M059J (cell line): ENCODE measurements at regions not wholly inside any gene's neighbourhood (a gene's known extent, or its start where the extent isn't known, plus 50 kb on each side); places are given as distances from the start of the nearest gene placed in this dataset.
"Not testable (repeated sequence)": the region's sequence is repeated elsewhere in the genome, so short reads cannot be mapped to it uniquely, and the experiment has no call there.

Source experiments
- DNase-seq: peaks from one replicate; pipeline ENCODE4 v3.0.0-alpha.2; 2012; ENCODE audit warnings: low read depth

DNA sequence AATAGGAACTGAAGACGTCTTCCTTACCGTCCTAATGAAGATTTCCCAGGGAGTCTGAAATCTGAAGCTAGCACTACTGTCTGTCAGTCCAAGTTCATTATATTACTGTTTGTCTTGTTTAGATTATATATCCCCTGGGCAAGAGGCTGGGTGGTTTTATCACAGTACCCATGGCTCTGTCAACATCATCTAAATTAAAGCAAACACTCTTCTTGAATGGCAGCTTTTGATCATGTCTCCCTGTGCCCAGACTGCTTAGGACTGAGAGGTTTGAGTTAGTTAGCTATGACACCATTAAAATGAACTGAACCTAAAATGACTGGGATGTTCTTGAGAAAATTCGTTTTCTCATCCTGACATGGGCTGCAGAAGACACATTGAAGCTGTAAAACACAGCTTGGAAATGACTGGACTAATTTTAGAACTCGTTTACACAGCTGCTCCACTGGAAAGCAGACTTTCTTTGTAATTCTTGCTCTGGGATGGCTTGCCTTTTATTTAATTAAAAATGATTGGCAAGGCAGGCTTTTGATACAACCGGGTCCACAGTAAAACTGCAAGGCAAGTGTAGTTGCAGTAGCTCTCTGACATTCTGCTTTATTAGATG lies 243.5 kb downstream of the MFSD1 start:
- no peak for DNase-seq

DNA sequence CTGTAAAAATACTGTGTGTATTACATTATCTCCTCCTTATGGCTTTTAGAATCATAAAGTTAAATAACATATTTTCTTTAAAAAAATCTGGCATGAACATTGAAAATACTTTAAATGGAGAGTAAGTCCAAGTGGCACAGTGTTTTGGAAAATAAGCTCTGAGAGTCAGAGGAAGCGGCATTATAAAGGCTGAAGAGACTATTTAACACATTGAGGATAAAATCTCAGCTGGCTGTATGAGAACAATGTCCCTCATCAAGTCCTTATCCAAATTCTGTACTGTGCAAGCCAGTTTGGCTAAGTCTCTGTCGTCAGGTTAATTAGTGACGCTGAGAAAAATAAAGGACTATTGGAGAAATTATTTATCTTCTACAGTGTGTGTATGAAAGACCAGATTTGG lies 245.5 kb downstream of the MFSD1 start:
- no peak for DNase-seq

DNA sequence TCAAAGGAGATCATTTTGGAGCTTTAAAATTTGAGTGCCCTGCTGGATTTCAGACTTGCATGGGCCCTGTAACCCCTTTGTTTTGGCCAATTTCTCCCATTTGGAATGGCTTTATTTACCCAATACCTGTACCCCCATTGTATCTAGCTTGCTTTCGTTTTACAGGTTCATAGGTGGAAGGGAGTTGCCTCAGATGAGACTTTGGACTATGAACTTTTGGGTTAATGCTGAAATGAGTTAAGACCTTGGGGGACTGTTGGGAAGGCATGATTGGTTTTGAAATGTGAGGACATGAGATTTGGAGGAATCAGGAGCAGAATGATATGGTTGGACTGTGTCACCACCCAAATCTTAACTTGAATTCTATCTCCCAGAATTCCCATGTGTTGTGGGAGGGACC lies 250.6 kb downstream of the MFSD1 start:
- not testable (repeated sequence) for DNase-seq

DNA sequence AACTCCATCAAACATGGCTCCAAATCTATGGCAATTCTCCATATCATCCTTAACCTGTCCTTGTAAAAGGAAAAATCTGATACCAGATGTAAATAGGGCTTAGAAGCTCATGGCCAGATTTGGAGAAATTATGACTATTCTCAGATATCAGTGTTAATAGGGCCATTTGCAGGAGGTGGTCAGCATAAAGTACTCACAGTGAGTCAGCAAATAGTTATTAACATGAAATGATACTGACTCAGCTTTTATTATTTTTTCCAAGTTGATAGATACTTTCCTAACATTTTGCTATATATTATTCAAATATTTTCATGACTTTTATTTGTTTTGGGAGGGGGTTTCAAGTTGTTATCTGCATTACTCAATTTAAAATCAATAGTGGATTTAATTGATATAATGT lies 255.8 kb downstream of the MFSD1 start:
- DNase-seq: no peak

DNA sequence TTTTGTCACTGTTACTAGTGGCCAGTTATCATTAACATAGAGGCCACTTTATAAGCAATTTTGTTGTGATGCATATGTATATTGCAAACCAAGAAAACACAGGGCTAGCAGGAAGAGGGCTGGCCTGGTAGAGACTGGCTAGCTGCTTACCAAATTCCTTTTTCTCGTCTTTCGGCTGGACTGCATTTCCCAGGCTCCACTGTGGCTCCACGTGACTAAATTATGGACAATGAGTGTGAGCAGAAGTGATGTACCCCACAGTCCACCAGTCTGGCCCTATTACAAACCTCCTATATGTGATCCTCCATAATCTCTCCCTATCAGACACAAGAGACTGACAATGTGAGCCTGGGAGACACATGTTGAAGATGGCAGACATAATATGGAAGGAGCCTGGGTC lies 257.0 kb downstream of the MFSD1 start:
- DNase-seq: no peak

DNA sequence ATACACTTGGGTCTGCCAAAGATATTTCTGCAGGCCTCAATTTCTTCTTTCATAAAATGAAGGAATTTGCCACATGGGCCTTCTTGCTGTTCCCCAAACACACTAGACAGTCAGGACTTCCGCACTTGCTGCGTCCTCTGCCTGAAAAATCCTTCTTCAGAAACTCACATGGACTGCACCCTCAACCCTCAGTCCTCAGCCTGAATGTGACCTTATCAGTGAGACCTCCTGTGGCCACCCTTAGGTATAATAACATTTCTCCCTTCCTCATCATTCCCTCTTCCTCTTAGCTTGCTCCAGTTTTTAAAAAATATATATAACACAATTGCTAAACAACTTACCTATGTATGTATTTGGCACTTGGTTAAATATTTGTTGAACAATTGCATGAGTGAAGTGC lies 257.5 kb downstream of the MFSD1 start:
- DNase-seq: no peak

DNA sequence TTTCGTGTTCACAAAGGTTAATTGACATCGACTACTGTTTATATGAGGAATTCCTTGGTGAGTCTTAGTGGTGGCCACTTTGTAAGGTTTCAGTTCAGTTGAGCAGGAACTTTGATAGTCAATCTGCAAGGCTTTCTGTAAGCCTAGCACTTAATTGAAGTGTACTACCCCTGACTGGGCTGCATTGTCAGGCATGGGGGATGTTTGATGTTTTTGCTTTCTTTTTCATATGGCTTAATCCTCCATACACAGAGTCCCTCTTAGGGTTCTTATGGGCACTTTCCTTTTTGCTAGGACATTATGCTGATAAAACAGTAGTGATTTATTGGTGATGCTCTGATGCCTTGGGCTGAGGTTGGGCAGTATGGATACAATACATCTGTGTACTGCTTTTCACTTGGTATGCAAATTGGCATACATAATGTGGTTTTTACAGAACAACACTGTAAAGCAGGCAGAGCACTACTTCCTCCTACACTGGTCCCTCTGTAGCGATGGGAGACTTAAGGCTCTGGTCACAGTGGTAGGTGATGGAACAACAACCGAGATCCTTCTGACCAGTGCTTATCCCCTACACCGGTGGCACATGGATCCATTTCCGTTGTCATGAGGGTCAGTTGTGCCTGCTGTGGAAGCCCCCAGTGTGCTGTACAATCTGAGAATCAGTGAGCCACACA lies 261.0 kb downstream of the MFSD1 start:
- peak; percentile 19 for DNase-seq

DNA sequence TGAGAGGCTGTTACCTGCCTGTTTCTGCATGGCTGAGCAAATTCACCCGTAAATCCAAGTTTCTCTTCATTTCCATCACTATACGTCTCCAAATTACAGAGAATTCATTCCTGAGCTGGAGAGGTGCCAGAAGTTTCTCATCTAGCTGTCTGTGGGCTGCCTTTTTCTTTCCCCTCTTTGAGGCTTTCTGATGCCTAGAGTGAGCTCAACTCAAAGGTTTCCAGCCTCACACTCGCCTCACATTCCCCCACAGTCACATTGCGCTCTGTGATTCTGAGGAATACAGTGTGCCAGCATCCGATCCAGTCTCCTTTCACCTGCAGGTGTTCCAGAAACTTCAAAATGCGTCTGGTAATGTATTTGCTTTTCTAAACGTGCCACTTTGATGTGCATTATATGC lies 267.2 kb downstream of the MFSD1 start, which contains the start of gene IQCJ:
TSS of gene IQCJ (plus strand) at position 229 of the 400 bp plus-strand sequence.
- no peak for DNase-seq

DNA sequence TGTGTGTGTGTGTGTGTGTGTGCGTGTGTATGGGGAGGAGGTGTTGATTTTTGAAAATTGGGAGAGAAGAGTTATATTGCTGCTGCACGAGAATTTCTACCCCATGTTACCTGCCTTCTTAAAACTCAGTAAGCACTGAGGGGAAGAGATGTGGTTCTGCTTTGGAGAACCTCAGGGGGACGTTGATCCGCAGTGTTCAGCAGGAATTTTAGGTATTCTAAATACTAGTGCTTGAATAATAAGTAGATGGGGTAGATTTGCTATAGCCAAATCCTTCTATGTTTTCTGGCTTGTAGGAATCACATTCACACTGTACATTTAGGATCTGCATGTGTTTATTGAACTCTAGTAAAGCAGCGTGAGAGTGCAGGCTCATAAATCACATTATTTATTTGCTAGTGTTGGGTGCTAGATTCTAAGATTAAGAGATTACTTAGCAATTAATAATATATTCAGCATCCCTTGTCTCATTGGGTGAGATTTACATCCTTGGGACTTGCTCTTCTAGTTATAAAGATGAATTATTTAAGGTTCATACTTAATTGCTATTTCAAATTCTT lies 268.1 kb downstream of the MFSD1 start:
- no peak for DNase-seq

DNA sequence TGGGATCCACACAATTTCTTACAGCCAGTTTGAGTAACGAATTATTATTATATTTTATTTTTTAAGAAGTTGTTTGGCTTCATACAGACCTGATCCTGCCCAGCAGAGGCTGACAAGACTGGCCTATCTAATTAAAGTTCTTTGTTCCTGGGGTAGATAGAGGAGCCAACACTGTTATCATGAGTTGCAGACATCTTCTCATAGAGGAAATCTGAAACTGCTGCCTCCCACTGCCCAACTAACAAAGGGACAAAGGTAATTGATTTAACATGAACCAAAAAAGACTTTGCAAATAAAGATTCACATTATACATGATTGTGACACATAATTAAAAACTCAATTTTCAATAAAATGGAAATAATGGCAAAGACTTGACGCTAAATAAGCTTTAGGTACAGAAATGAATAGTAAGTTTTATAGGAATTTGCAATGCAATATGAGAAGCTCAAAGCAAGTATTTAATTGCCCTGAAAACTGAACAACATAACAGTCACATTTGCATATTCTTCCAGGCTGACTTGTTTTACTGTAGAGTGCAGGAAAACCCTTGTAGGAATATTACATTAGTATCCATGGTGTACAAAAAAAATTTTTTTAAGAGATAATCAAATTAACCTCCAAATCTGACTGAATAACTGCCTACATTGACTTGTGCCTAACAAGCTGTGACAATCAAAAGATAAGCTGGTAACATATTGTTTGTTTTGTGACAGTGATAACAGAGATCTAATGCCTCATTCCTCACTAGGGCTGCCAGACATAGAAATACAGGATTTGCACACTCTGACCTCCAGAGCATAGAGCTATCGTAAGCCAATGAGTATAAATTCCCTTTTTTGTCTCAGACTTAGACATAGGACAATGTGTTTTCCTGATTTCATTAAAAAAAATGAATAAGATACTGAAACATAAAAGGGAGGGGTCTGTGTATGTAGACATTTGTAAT lies 273.2 kb downstream of the MFSD1 start:
- no peak for DNase-seq

DNA sequence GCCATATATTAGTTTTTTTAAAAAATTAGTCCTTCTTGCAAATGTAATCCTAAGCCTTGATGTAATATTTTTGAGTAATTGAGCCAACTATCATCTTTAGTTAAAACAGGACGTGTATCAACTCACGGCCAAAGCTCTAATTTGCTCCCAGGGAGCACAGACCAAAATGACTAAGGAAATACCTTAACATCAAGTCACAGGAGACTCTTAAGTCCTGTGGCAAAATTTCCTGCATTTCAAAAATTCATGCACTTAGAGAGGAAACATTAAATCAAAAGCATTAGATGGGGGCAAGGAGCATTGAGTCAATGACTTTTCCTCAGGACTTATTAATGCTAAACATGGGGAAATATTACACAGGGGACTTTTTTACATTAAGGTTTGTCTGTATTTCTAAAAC lies 276.0 kb downstream of the MFSD1 start:
- DNase-seq: peak; percentile 96

DNA sequence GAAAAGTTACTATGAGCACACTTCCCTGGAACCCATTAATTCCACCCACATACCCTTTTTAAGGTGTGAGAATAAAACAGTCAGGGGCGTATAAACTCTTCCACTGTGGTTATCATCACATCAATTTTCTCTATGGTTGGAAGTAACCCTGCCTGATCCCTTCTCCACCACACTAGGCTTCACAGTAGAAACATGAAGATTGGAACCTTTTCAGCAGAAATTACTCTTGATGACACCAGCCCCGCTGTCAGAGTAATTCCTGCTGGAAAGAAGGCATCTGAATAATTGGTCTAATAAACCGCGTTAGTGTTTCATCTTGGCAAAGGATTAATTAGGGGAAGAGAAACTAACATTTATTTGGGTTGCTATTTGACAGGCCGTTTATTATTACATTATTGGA lies 278.4 kb downstream of the MFSD1 start:
- peak; percentile 61 for DNase-seq

DNA sequence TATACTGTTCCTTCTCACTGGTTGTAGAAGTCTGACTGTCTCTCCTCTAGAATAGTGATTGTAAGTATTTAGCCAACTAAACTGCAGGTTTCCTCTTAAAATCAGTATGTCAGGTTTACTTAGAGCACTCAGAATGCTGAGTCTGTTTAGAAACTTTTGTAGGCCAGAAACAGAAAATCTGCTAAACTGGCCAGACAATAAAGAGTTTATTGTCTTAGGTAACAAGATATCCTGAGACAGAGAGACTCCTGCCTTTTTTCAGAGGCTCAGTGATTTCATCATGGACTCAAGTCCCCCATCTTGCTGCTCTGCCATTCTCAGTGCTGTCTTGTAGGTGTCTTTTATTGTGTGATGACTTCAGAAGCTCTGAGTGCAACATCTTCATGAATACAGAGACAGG lies 279.0 kb downstream of the MFSD1 start:
- DNase-seq: peak; percentile 55

DNA sequence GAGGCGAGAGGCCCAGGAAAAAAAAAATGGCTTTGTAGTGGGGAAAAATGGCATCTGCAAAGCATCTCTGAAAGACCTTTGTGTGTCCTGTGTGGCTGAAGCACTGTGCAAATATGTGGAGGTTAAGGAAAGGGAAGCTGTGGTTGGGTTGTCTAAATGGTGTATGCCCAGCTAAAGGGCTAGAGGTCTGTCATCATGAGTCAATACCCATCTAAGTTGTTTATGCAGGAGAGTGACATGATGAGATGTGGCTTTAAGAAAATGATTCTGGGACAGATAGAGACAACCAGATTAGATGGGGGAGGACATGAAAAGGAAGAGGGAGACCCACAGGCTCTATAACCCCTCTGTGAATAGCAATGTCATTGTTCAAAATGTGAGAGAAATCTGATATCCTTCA lies 280.7 kb downstream of the MFSD1 start:
- DNase-seq: peak; percentile 100

DNA sequence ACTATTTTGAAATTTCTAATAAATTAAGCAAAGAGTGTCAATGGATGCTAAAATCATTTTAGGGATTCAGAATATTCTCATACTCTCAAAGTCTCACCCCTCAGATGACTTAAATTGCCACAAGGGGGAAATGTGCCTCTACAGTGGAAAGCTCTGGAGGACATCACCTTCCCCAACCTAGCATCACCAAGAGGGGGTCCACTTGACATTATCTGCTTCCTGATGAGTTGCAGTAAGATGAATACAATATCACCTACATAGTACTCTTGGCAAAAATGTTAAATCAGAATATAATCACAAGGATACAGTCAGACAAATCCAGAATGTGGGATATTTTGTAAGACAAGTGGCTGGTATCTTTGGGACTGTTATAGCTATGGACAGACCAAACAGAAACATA lies 290.1 kb downstream of the MFSD1 start:
- DNase-seq: peak; percentile 31

DNA sequence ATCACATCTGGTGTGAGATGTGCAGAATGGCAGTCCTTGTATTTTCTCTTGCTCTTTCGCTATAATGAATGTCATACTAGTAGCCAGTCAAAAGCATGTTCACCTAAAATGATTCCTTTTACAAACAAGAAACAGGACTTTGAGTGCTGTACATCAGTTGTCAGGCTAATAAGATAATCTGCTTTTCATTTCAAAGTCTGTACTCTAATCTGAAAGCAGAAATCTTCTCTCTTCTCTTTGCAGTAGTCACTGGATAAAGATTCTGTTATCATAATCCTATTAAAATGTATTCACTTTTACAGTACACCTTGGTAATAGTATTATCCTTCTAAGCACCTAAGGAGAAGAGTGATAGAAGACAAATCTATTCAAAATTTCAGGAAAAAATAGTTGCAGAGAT lies 300.1 kb downstream of the MFSD1 start:
- no peak for DNase-seq

DNA sequence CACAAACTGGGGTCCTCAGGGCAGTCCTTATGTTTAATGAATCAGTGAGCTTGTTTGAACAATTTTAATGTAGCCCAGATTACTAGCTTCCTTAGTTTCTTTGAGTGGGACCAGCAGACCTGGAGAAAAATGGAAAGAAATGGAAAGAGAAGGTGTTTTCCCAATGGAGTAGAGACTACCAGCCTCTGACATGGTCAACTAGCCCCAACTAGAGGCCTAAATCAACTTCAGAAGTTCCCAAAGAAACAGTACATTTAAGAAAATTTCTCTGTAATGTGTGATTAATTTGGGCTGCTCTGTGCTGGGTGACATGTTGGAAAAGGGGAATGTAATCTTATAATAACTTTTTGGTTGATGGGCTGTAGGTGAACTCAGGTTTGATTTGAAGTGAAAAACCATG lies 310.9 kb downstream of the MFSD1 start:
- DNase-seq: no peak

DNA sequence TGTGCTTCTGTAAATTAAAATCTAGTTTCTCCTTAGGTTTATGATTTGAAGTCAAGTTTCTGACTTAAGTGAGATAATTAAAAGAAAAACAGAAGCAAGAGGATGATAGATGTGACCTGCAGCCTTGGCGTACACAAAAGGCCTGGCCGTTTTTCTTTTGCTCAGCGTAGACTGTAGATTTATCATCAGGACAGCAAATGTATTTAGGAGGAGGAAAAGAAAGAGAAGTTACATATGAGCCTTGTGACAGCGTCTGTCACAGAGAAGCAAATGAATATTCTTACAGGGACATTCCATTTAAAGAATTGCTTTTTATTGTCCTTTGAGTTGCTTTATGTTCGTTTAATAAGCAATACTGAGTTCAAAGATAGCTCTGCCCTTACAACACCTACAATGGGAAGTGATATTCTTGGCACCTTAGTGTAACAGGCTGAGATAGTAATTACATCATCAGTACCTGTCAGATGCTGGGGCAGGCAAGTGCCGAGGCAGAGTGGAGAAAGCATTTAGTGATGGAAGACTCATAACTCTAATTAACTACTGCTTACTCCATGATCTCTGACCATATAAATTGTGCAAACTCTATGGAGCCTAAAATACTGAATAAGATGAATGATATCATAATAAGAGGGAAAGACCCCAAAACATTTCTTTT lies 311.5 kb downstream of the MFSD1 start:
- DNase-seq: no peak

DNA sequence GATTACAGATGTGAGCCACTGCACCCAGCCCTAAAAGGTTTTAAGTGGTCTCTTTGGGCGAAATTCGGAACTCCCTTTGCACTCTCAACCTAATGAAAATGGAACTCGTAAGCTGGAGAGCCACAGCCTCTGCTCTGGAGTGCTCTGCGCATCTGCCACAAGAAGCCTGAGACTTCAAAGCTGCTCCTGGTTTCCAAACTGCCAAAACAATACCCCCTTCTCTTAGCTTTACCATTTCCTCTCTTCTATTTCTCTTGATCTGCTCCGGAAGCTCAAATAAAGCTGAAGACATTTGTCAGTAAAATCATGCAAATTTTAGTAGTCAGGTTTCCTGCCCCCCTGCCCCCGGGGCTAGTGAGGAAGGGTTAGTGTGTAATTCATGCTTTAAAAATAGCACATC lies 312.7 kb downstream of the MFSD1 start:
- DNase-seq: no peak

DNA sequence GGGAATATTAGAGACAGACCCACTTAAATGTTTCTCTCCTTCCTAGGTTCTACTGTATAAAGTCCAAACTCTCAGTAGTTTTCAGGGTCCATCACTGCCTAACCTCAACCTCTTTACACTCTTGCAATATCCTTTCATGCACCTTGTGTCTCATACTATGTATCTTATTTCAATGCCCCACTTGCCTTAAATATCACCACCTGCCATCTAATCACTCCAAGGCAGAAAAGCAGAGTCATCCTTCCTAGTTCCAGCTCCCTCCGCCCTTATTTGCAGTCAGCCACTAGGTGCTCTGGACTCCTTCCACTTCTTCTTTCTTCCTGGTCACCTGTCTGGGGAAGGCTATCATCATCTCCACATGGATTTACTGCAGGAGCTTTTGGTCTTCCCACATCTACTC lies 322.0 kb downstream of the MFSD1 start:
- no peak for DNase-seq

DNA sequence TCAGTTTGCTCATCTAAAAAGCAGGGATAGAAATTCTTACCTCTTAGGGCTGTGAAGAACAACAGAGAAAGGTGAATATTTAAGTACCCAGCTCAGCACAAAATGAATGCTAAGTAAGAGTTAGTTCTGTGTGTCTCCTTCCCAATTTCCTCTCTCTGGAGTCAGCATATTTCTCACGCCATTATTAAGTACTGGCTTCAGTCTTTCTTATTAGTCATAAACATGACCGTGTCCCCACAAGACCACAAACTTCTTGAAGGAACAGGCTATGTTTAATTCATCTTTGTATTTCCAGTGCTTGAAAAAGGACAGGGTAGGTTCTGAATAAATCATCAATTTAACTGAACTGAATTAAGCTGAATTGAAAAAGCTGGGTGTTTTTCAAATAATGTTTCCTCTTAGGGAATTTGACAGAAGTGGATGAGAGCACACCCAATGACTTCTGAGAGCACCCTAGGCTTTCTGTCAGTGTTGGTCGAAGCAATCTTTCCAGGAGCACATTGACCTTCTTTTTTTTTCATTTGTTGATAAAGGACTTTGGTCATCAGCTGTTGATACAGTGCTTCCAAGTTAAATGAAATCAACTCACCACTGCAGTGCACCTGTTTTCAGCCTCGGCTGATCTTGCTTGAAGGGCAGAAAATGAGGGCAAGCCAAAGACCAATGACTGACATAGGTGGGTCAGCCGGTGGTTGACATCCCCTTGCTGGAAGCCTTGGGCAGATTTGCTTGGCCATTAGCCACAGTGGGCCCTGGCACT lies 324.6 kb downstream of the MFSD1 start:
- peak; percentile 89 for DNase-seq
